ENCODE measurements at regions not wholly inside any gene's neighbourhood (a gene's known extent, or its start where the extent isn't known, plus 50 kb on each side); places are given as distances from the start of the nearest gene placed in this dataset.

DNA sequence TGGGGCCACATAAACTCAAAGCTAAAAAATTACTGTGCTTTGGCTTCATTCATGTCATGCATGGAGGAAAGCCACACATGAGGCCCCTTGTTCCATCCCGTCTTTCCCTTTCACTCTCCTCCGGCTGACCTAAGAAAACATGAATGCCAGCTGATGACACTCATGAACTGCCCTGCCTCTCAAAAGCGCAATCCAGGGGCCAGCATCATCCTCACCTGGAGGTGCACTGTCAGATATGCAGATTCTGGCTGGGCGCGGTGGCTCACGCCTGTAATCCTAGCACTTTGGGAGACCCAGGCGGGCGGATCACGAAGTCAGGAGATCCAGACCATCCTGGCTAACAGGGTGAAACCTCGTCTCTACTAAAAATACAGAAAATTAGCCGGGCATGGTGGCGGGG is 116.1 kb upstream of the FOXN3 start:
- intact Hi-C loops (cut with micrococcal nuclease), result no loop called here
- Mint-ChIP-seq H3K27me3 (ENCODE audit: insufficient read depth, unreplicated experiment) (no peaks in the 10 kb centered on the region), H3K27ac (ENCODE audit: low read depth, unreplicated experiment) (no peak overlapping the region), H3K9me3 (ENCODE audit: unreplicated experiment) (no peaks in the 10 kb centered on the region), H3K4me3 (ENCODE audit: unreplicated experiment) (no peak overlapping the region), H3K36me3 (ENCODE audit: insufficient read depth, unreplicated experiment) (no peaks in the 10 kb centered on the region), H3K4me1 (ENCODE audit: insufficient read depth, unreplicated experiment) (no peaks in the 10 kb centered on the region)
- CTCF ChIA-PET, result interaction anchor here (0.7 kb wide), 1 partner anchor 19 kb away, joined by 4 read pairs; no protein-coding TSS in a partner anchor
- no peak for TF ChIP-seq CTCF (IDR thresholded peaks at IDR 0.05; ENCODE audit: unreplicated experiment)
- no peak for DNase-seq (ENCODE audit: unreplicated experiment)
- BruUV-seq (replicated peaks), result no TSS peak
- POLR2A ChIA-PET, result no interaction called here

- TF ChIP-seq CTCF (IDR thresholded peaks at IDR 0.05; ENCODE audit: unreplicated experiment), result no peak
- Mint-ChIP-seq H3K27me3 (ENCODE audit: insufficient read depth, unreplicated experiment) (no peaks in the 10 kb centered on the region), H3K4me1 (ENCODE audit: insufficient read depth, unreplicated experiment) (no peaks in the 10 kb centered on the region), H3K27ac (ENCODE audit: low read depth, unreplicated experiment) (no peak overlapping the region), H3K4me3 (ENCODE audit: unreplicated experiment) (no peak overlapping the region), H3K36me3 (ENCODE audit: insufficient read depth, unreplicated experiment) (no peaks in the 10 kb centered on the region), H3K9me3 (ENCODE audit: unreplicated experiment) (no peaks in the 10 kb centered on the region)
- intact Hi-C loops (cut with micrococcal nuclease), result no loop called here
- no peak for DNase-seq (ENCODE audit: unreplicated experiment)
- ChIA-PET POLR2A (no interaction called here), CTCF (interaction anchor here (0.7 kb wide), 1 partner anchor 338 kb away, joined by 3 read pairs; no protein-coding TSS in a partner anchor)
- no TSS peak for BruUV-seq (replicated peaks)
These were observed 114.8 kb upstream of the FOXN3 start for GRCh38 chr14:89531661-89532335.

GRCh38 chr14:89524990-89525667 is 108.1 kb upstream of the FOXN3 start:
- POLR2A ChIA-PET, result interaction anchor here (1.4 kb wide), 1 partner anchor 17 kb away, joined by 6 read pairs; no protein-coding TSS in a partner anchor
- no peak for DNase-seq (ENCODE audit: unreplicated experiment)
- Mint-ChIP-seq H3K4me3 (ENCODE audit: unreplicated experiment) (no peak overlapping the region), H3K27me3 (ENCODE audit: insufficient read depth, unreplicated experiment) (no peaks in the 10 kb centered on the region), H3K36me3 (ENCODE audit: insufficient read depth, unreplicated experiment) (no peaks in the 10 kb centered on the region), H3K4me1 (ENCODE audit: insufficient read depth, unreplicated experiment) (no peaks in the 10 kb centered on the region), H3K9me3 (ENCODE audit: unreplicated experiment) (peaks cover 9% of the 10 kb centered on the region), H3K27ac (ENCODE audit: low read depth, unreplicated experiment) (no peak overlapping the region)
- intact Hi-C loops (cut with micrococcal nuclease), result no loop called here
- CTCF ChIA-PET, result interaction anchor here (0.6 to 0.7 kb wide), 2 partner anchors 14 to 250 kb away, joined by 3 to 4 read pairs; no protein-coding TSS in a partner anchor
- BruUV-seq (replicated peaks), result no TSS peak
- TF ChIP-seq CTCF (IDR thresholded peaks at IDR 0.05; ENCODE audit: unreplicated experiment), result no peak

GRCh38 chr14:89524412-89524811 is 107.4 kb upstream of the FOXN3 start:
- POLR2A ChIA-PET, result interaction anchor here (1.4 kb wide), 1 partner anchor 16 kb away, joined by 6 read pairs; no protein-coding TSS in a partner anchor
- intact Hi-C loops (cut with micrococcal nuclease), result no loop called here
- CTCF ChIA-PET, result interaction anchor here (0.7 kb wide), 1 partner anchor 251 kb away, joined by 4 read pairs; no protein-coding TSS in a partner anchor
- Mint-ChIP-seq H3K4me1 (ENCODE audit: insufficient read depth, unreplicated experiment) (no peaks in the 10 kb centered on the region), H3K27me3 (ENCODE audit: insufficient read depth, unreplicated experiment) (no peaks in the 10 kb centered on the region), H3K27ac (ENCODE audit: low read depth, unreplicated experiment) (no peak overlapping the region), H3K9me3 (ENCODE audit: unreplicated experiment) (peaks cover 9% of the 10 kb centered on the region), H3K4me3 (ENCODE audit: unreplicated experiment) (no peak overlapping the region), H3K36me3 (ENCODE audit: insufficient read depth, unreplicated experiment) (no peaks in the 10 kb centered on the region)
- TF ChIP-seq CTCF (IDR thresholded peaks at IDR 0.05; ENCODE audit: unreplicated experiment), result no peak
- DNase-seq (ENCODE audit: unreplicated experiment), result no peak
- no TSS peak for BruUV-seq (replicated peaks)
